HEK293 (cell line): ENCODE measurements at regions not wholly inside any gene's neighbourhood (a gene's known extent, or its start where the extent isn't known, plus 50 kb on each side); places are given as distances from the start of the nearest gene placed in this dataset.

Experiments used
- GLIS1 ChIP-seq: fragments of 450-650 bp; formaldehyde crosslinking; IDR thresholded peaks from 2 replicates; pipeline ENCODE4 v1.5.1; 2016; ENCODE audit warnings: missing biosample characterization, missing genetic modification characterization
- KLF10 ChIP-seq: fragments of 450-650 bp; IDR thresholded peaks from 2 replicates; pipeline ENCODE4 v1.5.1; 2018; ENCODE audit warnings: missing biosample characterization, mild to moderate bottlenecking, missing genetic modification characterization
- KLF16 ChIP-seq: fragments of 450-650 bp; formaldehyde crosslinking; IDR thresholded peaks from 2 replicates; pipeline ENCODE4 v1.5.1; 2017; ENCODE audit warnings: missing biosample characterization, missing genetic modification characterization
- PRDM1 ChIP-seq: fragments of 450-650 bp; formaldehyde crosslinking; IDR thresholded peaks from 2 replicates; pipeline ENCODE4; 2016; ENCODE audit warnings: missing biosample characterization, missing genetic modification characterization
- PRDM6 ChIP-seq: fragments of 450-650 bp; formaldehyde crosslinking; IDR thresholded peaks from 2 replicates; pipeline ENCODE4 v1.5.1; 2017; ENCODE audit warnings: missing biosample characterization, missing genetic modification characterization
- SALL2 ChIP-seq: fragments of 450-650 bp; formaldehyde crosslinking; IDR thresholded peaks from 2 replicates; pipeline ENCODE4 v1.5.0; 2017; ENCODE audit warnings: missing biosample characterization, mild to moderate bottlenecking, missing genetic modification characterization, borderline replicate concordance
- ZBTB20 ChIP-seq: fragments of 450-650 bp; formaldehyde crosslinking; IDR thresholded peaks from 2 replicates; pipeline ENCODE4 v1.5.1; 2016; ENCODE audit warnings: missing biosample characterization, missing genetic modification characterization
- ZBTB26 ChIP-seq: fragments of 450-650 bp; formaldehyde crosslinking; optimal IDR thresholded peaks from 2 replicates; pipeline ENCODE3; 2016; ENCODE audit warnings: missing biosample characterization, mild to moderate bottlenecking, missing genetic modification characterization
- ZBTB44 ChIP-seq: fragments of 450-650 bp; IDR thresholded peaks from 2 replicates; pipeline ENCODE4 v1.5.1; 2018; ENCODE audit warnings: missing biosample characterization, mild to moderate bottlenecking, missing genetic modification characterization
- ZBTB48 ChIP-seq: fragments of 450-650 bp; formaldehyde crosslinking; IDR thresholded peaks from 2 replicates; pipeline ENCODE4 v1.5.1; 2016; ENCODE audit warnings: missing biosample characterization, missing genetic modification characterization
- ZBTB6 ChIP-seq: fragments of 450-650 bp; formaldehyde crosslinking; IDR thresholded peaks from 2 replicates; pipeline ENCODE4 v1.5.1; 2017; ENCODE audit warnings: missing biosample characterization, missing genetic modification characterization
- ZEB2 ChIP-seq: fragments of 450-650 bp; formaldehyde crosslinking; IDR thresholded peaks from 2 replicates; pipeline ENCODE4 v1.5.1; 2016; ENCODE audit warnings: missing biosample characterization, missing genetic modification characterization
- ZIC2 ChIP-seq: fragments of 450-650 bp; formaldehyde crosslinking; IDR thresholded peaks from 2 replicates; pipeline ENCODE4 v1.5.1; 2016; ENCODE audit warnings: missing biosample characterization, missing genetic modification characterization
- ZNF132 ChIP-seq: fragments of 450-650 bp; formaldehyde crosslinking; IDR thresholded peaks from 2 replicates; pipeline ENCODE4 v1.5.1; 2017; ENCODE audit warnings: missing biosample characterization, missing genetic modification characterization, borderline replicate concordance
- ZNF140 ChIP-seq: fragments of 450-650 bp; formaldehyde crosslinking; IDR thresholded peaks from 2 replicates; pipeline ENCODE4 v1.5.1; 2016; ENCODE audit warnings: missing biosample characterization, missing genetic modification characterization
- ZNF24 ChIP-seq: fragments of 450-650 bp; formaldehyde crosslinking; IDR thresholded peaks from 2 replicates; pipeline ENCODE4 v1.5.1; 2016; ENCODE audit warnings: missing biosample characterization, missing genetic modification characterization
- ZNF266 ChIP-seq: fragments of 450-650 bp; formaldehyde crosslinking; IDR thresholded peaks from 2 replicates; pipeline ENCODE4 v1.5.1; 2016; ENCODE audit warnings: missing biosample characterization, missing genetic modification characterization, low read depth
- ZNF302 ChIP-seq: fragments of 450-650 bp; formaldehyde crosslinking; IDR thresholded peaks from 2 replicates; pipeline ENCODE4 v1.5.1; 2016; ENCODE audit warnings: missing biosample characterization, missing genetic modification characterization, low read depth
- ZNF362 ChIP-seq: fragments of 450-650 bp; formaldehyde crosslinking; IDR thresholded peaks from 2 replicates; pipeline ENCODE4 v1.5.1; 2016; ENCODE audit warnings: missing biosample characterization, missing genetic modification characterization
- ZNF366 ChIP-seq: fragments of 450-650 bp; formaldehyde crosslinking; conservative IDR thresholded peaks from 2 replicates; pipeline ENCODE4 v1.5.1; 2016; ENCODE audit warnings: missing biosample characterization, missing genetic modification characterization
- ZNF37A ChIP-seq: fragments of 450-650 bp; IDR thresholded peaks from 2 replicates; pipeline ENCODE4 v1.5.1; 2018; ENCODE audit warnings: missing biosample characterization, missing genetic modification characterization
- ZNF391 ChIP-seq: fragments of 450-650 bp; formaldehyde crosslinking; IDR thresholded peaks from 2 replicates; pipeline ENCODE4 v1.5.1; 2016; ENCODE audit warnings: low read depth, missing biosample characterization, missing genetic modification characterization, borderline replicate concordance
- ZNF416 ChIP-seq: fragments of 450-650 bp; formaldehyde crosslinking; IDR thresholded peaks from 2 replicates; pipeline ENCODE4 v1.5.1; 2016; ENCODE audit warnings: missing biosample characterization, missing genetic modification characterization
- ZNF544 ChIP-seq: fragments of 450-650 bp; formaldehyde crosslinking; IDR thresholded peaks from 2 replicates; pipeline ENCODE4 v1.5.0; 2017; ENCODE audit warnings: missing biosample characterization, missing genetic modification characterization
- ZNF548 ChIP-seq: fragments of 450-650 bp; formaldehyde crosslinking; IDR thresholded peaks from 2 replicates; pipeline ENCODE4 v1.5.1; 2016; ENCODE audit warnings: missing biosample characterization, missing genetic modification characterization
- ZNF549 ChIP-seq: fragments of 450-650 bp; IDR thresholded peaks from 2 replicates; pipeline ENCODE4 v1.5.1; 2018; ENCODE audit warnings: missing biosample characterization, missing genetic modification characterization, mild to moderate bottlenecking, inconsistent platforms, moderate library complexity
- ZNF561 ChIP-seq: fragments of 450-650 bp; IDR thresholded peaks from 2 replicates; pipeline ENCODE4 v1.5.1; 2018; ENCODE audit warnings: missing biosample characterization, missing genetic modification characterization, borderline replicate concordance
- ZNF658 ChIP-seq: fragments of 450-650 bp; formaldehyde crosslinking; IDR thresholded peaks from 2 replicates; pipeline ENCODE4; 2016; ENCODE audit warnings: missing biosample characterization, missing genetic modification characterization
- ZNF747 ChIP-seq: fragments of 450-650 bp; formaldehyde crosslinking; IDR thresholded peaks from 2 replicates; pipeline ENCODE4 v1.5.1; 2016; ENCODE audit warnings: missing biosample characterization, missing genetic modification characterization
- ZSCAN23 ChIP-seq: fragments of 450-650 bp; formaldehyde crosslinking; IDR thresholded peaks from 2 replicates; pipeline ENCODE4 v1.5.1; 2016; ENCODE audit warnings: missing biosample characterization, missing genetic modification characterization

GRCh38 chr7:25863005-25863728, 288.8 kb upstream of the NFE2L3 start (continued):
- TF ChIP-seq PRDM6 (tag by site-specific recombination) (peak; percentile 93), ZBTB26 (tag by site-specific recombination) (no peak), ZNF132 (no peak), KLF16 (no peak), ZSCAN23 (tag by site-specific recombination) (no peak), ZNF302 (tag by site-specific recombination) (no peak), ZNF549 (tag by site-specific recombination) (no peak), ZBTB20 (no peak), ZNF747 (no peak), ZBTB6 (no peak), ZNF266 (tag by site-specific recombination) (no peak), ZNF366 (tag by site-specific recombination) (peak; percentile 45), GLIS1 (tag by site-specific recombination) (no peak), PRDM1 (tag by site-specific recombination) (peak; percentile 90), ZNF561 (tag by site-specific recombination) (no peak), ZNF37A (tag by site-specific recombination) (no peak), SALL2 (tag by site-specific recombination) (no peak), ZBTB44 (tag by site-specific recombination) (no peak), ZNF544 (no peak), KLF10 (tag by site-specific recombination) (no peak), ZNF362 (tag by site-specific recombination) (peak; percentile 73; the same call in 1 of the 2 replicates), ZBTB48 (tag by site-specific recombination) (no peak), ZNF548 (tag by site-specific recombination) (no peak), ZNF391 (tag by site-specific recombination) (no peak), ZNF658 (tag by site-specific recombination) (no peak), ZNF140 (tag by site-specific recombination) (no peak), ZNF24 (tag by site-specific recombination) (no peak), ZIC2 (tag by site-specific recombination) (no peak), ZNF416 (tag by site-specific recombination) (no peak), ZEB2 (tag by site-specific recombination) (0 out of 2 replicates have a peak, but pooled peaks have one; percentile 24)
